ENCODE measurements at regions not wholly inside any gene's neighbourhood (a gene's known extent, or its start where the extent isn't known, plus 50 kb on each side); places are given as distances from the start of the nearest gene placed in this dataset.

- no peak for TF ChIP-seq CTCF (IDR thresholded peaks at IDR 0.05)
- no peak for TF ChIP-seq POLR2A (IDR thresholded peaks at IDR 0.05)
These were observed 497.8 kb upstream of the CNTN4 start for GRCh38 chr3:1600700-1601418.

Measured in testis (tissue), 2 donors.